ENCODE measurements at regions not wholly inside any gene's neighbourhood (a gene's known extent, or its start where the extent isn't known, plus 50 kb on each side); places are given as distances from the start of the nearest gene placed in this dataset.
A peak's percentile ranks its signal among the peaks of the same experiment; 100 is the strongest.

- Histone ChIP-seq H3K4me2 (ENCODE audit: low read length) (no peak overlapping the region), H3K27me3 (ENCODE audit: control insufficient read depth, insufficient read depth, low read length) (peaks cover 28% of the 10 kb centered on the region), H3K4me3 (ENCODE audit: low read length) (no peak overlapping the region), H3K9me3 (replicated peaks; ENCODE audit: low read length) (no peaks in the 10 kb centered on the region), H3K4me1 (ENCODE audit: control insufficient read depth, insufficient read depth, low read length) (peaks cover 8% of the 10 kb centered on the region), H3K36me3 (ENCODE audit: insufficient read depth, low read length) (no peaks in the 10 kb centered on the region), H3K9ac (ENCODE audit: low read depth, low read length) (no peak overlapping the region)
Observed at GRCh38 chr9:84136119-84136868, 155.7 kb downstream of the RMI1 start.

GRCh38 chr9:84137968-84138367 is 157.4 kb downstream of the RMI1 start:
- Histone ChIP-seq H3K9me3 (replicated peaks; ENCODE audit: low read length) (no peaks in the 10 kb centered on the region), H3K4me3 (ENCODE audit: low read length) (no peak overlapping the region), H3K36me3 (ENCODE audit: insufficient read depth, low read length) (no peaks in the 10 kb centered on the region), H3K4me2 (ENCODE audit: low read length) (no peak overlapping the region), H3K27me3 (ENCODE audit: control insufficient read depth, insufficient read depth, low read length) (peaks cover 35% of the 10 kb centered on the region), H3K4me1 (ENCODE audit: control insufficient read depth, insufficient read depth, low read length) (peaks cover 8% of the 10 kb centered on the region), H3K9ac (ENCODE audit: low read depth, low read length) (no peak overlapping the region)

- Histone ChIP-seq H3K36me3 (ENCODE audit: insufficient read depth, low read length) (no peaks in the 10 kb centered on the region), H3K9ac (ENCODE audit: low read depth, low read length) (no peak overlapping the region), H3K4me1 (ENCODE audit: control insufficient read depth, insufficient read depth, low read length) (peaks cover 8% of the 10 kb centered on the region), H3K4me3 (ENCODE audit: low read length) (no peak overlapping the region), H3K4me2 (ENCODE audit: low read length) (no peak overlapping the region), H3K9me3 (replicated peaks; ENCODE audit: low read length) (no peaks in the 10 kb centered on the region), H3K27me3 (ENCODE audit: control insufficient read depth, insufficient read depth, low read length) (peaks cover 35% of the 10 kb centered on the region)
Observed at GRCh38 chr9:84138541-84138940, 157.9 kb downstream of the RMI1 start.

- peaks cover 8% of the 10 kb centered on the region for H3K4me1 ChIP-seq (ENCODE audit: control insufficient read depth, insufficient read depth, low read length)
- peak overlapping the region; percentile 4 for H3K4me2 ChIP-seq (ENCODE audit: low read length)
- H3K36me3 ChIP-seq (ENCODE audit: insufficient read depth, low read length) = no peaks in the 10 kb centered on the region
- H3K9me3 ChIP-seq (replicated peaks; ENCODE audit: low read length) = no peaks in the 10 kb centered on the region
- H3K9ac ChIP-seq (ENCODE audit: low read depth, low read length) = no peak overlapping the region
- H3K4me3 ChIP-seq (ENCODE audit: low read length) = no peak overlapping the region
- H3K27me3 ChIP-seq (ENCODE audit: control insufficient read depth, insufficient read depth, low read length) = peaks cover 35% of the 10 kb centered on the region
Observed at GRCh38 chr9:84139296-84140070, 158.9 kb downstream of the RMI1 start.

- peaks cover 8% of the 10 kb centered on the region for H3K4me1 ChIP-seq (ENCODE audit: control insufficient read depth, insufficient read depth, low read length)
- H3K9ac ChIP-seq (ENCODE audit: low read depth, low read length) = peak overlapping the region; percentile 9
- H3K9me3 ChIP-seq (replicated peaks; ENCODE audit: low read length) = no peaks in the 10 kb centered on the region
- H3K4me2 ChIP-seq (ENCODE audit: low read length) = peak overlapping the region; percentile 82
- H3K4me3 ChIP-seq (ENCODE audit: low read length) = peak overlapping the region; percentile 67
- H3K27me3 ChIP-seq (ENCODE audit: control insufficient read depth, insufficient read depth, low read length) = peaks cover 35% of the 10 kb centered on the region
- H3K36me3 ChIP-seq (ENCODE audit: insufficient read depth, low read length) = no peaks in the 10 kb centered on the region
Observed at GRCh38 chr9:84140535-84141101, 160.0 kb downstream of the RMI1 start.

GRCh38 chr9:84141741-84142370 is 161.3 kb downstream of the RMI1 start:
- H3K4me1 ChIP-seq (ENCODE audit: control insufficient read depth, insufficient read depth, low read length) = peaks cover 6% of the 10 kb centered on the region
- H3K9me3 ChIP-seq (replicated peaks; ENCODE audit: low read length) = no peaks in the 10 kb centered on the region
- H3K27me3 ChIP-seq (ENCODE audit: control insufficient read depth, insufficient read depth, low read length) = peaks cover 35% of the 10 kb centered on the region
- H3K36me3 ChIP-seq (ENCODE audit: insufficient read depth, low read length) = no peaks in the 10 kb centered on the region
- H3K4me2 ChIP-seq (ENCODE audit: low read length) = no peak overlapping the region
- H3K9ac ChIP-seq (ENCODE audit: low read depth, low read length) = no peak overlapping the region
- H3K4me3 ChIP-seq (ENCODE audit: low read length) = no peak overlapping the region

GRCh38 chr9:84145031-84145430 is 164.4 kb downstream of the RMI1 start:
- Histone ChIP-seq H3K4me3 (ENCODE audit: low read length) (no peak overlapping the region), H3K4me1 (ENCODE audit: control insufficient read depth, insufficient read depth, low read length) (peaks cover 7% of the 10 kb centered on the region), H3K27me3 (ENCODE audit: control insufficient read depth, insufficient read depth, low read length) (peaks cover 20% of the 10 kb centered on the region), H3K9ac (ENCODE audit: low read depth, low read length) (no peak overlapping the region), H3K4me2 (ENCODE audit: low read length) (no peak overlapping the region), H3K9me3 (replicated peaks; ENCODE audit: low read length) (no peaks in the 10 kb centered on the region), H3K36me3 (ENCODE audit: insufficient read depth, low read length) (no peaks in the 10 kb centered on the region)

- H3K4me1 ChIP-seq (ENCODE audit: control insufficient read depth, insufficient read depth, low read length) = peaks cover 7% of the 10 kb centered on the region
- H3K4me2 ChIP-seq (ENCODE audit: low read length) = no peak overlapping the region
- H3K36me3 ChIP-seq (ENCODE audit: insufficient read depth, low read length) = no peaks in the 10 kb centered on the region
- no peak overlapping the region for H3K4me3 ChIP-seq (ENCODE audit: low read length)
- peaks cover 12% of the 10 kb centered on the region for H3K27me3 ChIP-seq (ENCODE audit: control insufficient read depth, insufficient read depth, low read length)
- no peak overlapping the region for H3K9ac ChIP-seq (ENCODE audit: low read depth, low read length)
- no peaks in the 10 kb centered on the region for H3K9me3 ChIP-seq (replicated peaks; ENCODE audit: low read length)
Observed at GRCh38 chr9:84145780-84146179, 165.2 kb downstream of the RMI1 start.

GRCh38 chr9:84146893-84147710 is 166.5 kb downstream of the RMI1 start:
- H3K4me1 ChIP-seq (ENCODE audit: control insufficient read depth, insufficient read depth, low read length) = peaks cover 7% of the 10 kb centered on the region
- H3K9me3 ChIP-seq (replicated peaks; ENCODE audit: low read length) = no peaks in the 10 kb centered on the region

GRCh38 chr9:84151236-84151635 is 170.6 kb downstream of the RMI1 start:
- H3K9me3 ChIP-seq (replicated peaks; ENCODE audit: low read length) = no peaks in the 10 kb centered on the region
- peaks cover 22% of the 10 kb centered on the region for H3K4me1 ChIP-seq (ENCODE audit: control insufficient read depth, insufficient read depth, low read length)
- no peak overlapping the region for H3K4me2 ChIP-seq (ENCODE audit: low read length)
- no peaks in the 10 kb centered on the region for H3K36me3 ChIP-seq (ENCODE audit: insufficient read depth, low read length)
- no peak overlapping the region for H3K4me3 ChIP-seq (ENCODE audit: low read length)
- H3K27me3 ChIP-seq (ENCODE audit: control insufficient read depth, insufficient read depth, low read length) = no peaks in the 10 kb centered on the region
- H3K9ac ChIP-seq (ENCODE audit: low read depth, low read length) = no peak overlapping the region

More at GRCh38 chr9:84146893-84147710, 166.5 kb downstream of the RMI1 start:
- no peaks in the 10 kb centered on the region for H3K36me3 ChIP-seq (ENCODE audit: insufficient read depth, low read length)
- H3K4me3 ChIP-seq (ENCODE audit: low read length) = no peak overlapping the region
- peaks cover under 1% of the 10 kb centered on the region for H3K27me3 ChIP-seq (ENCODE audit: control insufficient read depth, insufficient read depth, low read length)
- H3K4me2 ChIP-seq (ENCODE audit: low read length) = no peak overlapping the region
- H3K9ac ChIP-seq (ENCODE audit: low read depth, low read length) = no peak overlapping the region

- Histone ChIP-seq H3K4me2 (ENCODE audit: low read length) (no peak overlapping the region), H3K4me1 (ENCODE audit: control insufficient read depth, insufficient read depth, low read length) (peaks cover 22% of the 10 kb centered on the region), H3K9me3 (replicated peaks; ENCODE audit: low read length) (no peaks in the 10 kb centered on the region), H3K27me3 (ENCODE audit: control insufficient read depth, insufficient read depth, low read length) (no peaks in the 10 kb centered on the region), H3K4me3 (ENCODE audit: low read length) (no peak overlapping the region), H3K36me3 (ENCODE audit: insufficient read depth, low read length) (no peaks in the 10 kb centered on the region), H3K9ac (ENCODE audit: low read depth, low read length) (no peak overlapping the region)
Observed at GRCh38 chr9:84151640-84152039, 171.0 kb downstream of the RMI1 start.
